ENCODE measurements at regions not wholly inside any gene's neighbourhood (a gene's known extent, or its start where the extent isn't known, plus 50 kb on each side); places are given as distances from the start of the nearest gene placed in this dataset.
"Not testable (repeated sequence)": the region's sequence is repeated elsewhere in the genome, so short reads cannot be mapped to it uniquely, and the experiment has no call there.

DNA sequence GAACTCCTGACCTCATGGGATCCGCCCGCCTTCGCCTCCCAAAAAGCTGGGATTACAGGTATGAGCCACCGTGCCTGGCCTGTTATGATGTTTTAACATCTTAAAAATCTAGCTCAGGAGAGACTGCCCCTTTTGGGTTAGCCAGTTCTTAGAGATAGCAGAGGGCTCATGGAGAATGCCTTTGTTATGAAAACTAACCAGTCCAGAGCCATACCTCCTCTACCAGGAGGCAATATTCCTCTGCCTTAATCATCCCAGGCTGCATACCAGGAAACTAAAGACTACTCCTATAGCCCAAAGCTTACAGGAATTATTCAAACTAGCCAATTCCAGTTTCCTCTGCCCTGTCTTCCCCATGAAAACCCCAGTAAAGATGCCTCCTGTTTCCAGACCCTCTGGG lies 96.0 kb upstream of the MDM1 start:
- no peak for DNase-seq

DNA sequence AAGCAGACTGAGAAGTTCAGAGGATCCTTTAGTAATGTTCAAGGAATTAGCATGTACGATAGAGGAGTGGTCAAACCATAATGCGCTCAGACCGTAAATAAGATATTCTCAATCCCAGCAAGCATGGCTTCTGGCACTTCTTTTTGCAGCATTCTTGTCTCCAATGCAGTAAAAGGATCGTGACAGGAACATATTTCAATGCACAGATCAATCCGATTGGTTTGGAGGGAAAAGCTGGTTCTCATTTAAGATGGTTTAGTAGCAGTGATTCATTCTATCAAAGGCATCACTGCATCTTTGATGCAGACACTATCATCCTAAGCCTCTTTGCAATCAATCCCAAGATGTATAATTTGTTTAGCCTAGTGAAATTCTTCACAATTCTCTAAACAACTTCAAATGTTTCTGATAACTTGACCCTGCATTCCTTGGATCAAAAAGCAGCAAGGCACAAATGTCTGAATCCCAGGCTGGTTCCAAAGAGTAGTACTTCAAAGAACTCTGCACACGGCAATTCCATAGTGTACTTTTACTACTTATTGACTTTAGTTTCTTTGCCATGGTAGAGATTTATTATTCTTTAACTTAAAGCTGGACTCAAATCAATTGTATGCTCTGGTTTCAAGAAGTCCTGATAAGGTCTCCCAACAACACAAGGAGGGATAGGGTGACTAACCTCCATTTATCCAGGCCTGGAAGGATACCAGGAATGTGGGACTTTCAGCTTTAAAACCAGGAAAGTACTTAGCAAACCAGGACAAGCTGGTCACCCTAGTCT lies 96.8 kb upstream of the MDM1 start:
- DNase-seq: no peak

DNA sequence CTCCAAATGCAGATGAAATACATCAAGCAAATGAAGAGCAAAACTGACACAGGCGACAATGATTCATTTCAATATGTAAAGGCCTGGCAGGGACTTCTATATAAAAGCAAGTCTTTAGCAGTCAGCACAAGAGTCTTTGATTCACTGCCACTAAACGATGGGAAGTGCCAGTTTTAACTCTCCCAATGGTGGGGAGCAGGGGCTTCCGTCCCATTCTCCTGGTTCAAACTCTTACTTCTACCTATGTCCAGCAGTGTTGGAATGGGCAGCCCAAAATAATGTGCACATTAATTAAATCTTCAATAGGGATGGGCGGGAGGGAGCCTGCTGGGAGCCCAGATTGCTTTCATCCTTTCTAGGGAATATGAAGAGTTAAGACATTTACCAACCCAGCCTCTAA lies 97.5 kb upstream of the MDM1 start:
- no peak for DNase-seq

DNA sequence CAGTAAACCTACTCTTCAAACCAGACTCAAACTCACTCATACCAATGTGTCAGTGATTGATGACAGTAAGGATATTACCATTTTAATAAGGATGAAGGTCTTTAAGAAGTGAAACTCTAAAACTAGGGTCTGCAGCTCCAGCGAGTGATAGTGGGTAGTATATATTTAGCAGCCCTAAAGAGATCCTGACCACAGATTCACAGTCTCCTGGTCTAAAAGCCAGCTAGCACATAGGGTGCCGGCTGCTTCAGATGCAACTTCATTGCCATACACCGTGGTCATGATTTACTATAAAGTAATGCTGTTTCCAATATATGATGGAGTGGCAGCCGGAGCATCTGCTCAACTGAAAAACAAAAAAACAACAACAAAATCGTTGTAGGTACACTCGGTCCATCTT lies 99.6 kb upstream of the MDM1 start:
- DNase-seq: no peak

DNA sequence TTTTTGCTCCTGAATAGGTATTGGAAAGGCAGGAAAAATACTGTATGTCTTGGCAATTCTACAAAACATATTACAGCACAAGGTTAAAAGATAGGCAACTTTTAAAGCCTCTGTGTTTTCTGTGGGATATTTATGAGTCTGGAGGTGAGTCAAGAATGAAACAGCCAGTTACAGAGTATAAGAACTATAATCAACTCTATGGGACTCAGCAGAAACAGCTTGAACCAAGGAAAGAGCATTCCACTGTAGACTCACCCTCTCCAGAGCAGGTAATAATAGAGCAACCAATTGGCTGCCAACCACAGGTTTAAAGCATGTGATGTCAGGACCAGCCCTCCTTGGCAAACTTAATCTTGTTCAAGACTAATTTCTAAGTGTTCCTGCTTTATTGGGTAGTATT lies 100.5 kb upstream of the MDM1 start:
- DNase-seq: no peak

DNA sequence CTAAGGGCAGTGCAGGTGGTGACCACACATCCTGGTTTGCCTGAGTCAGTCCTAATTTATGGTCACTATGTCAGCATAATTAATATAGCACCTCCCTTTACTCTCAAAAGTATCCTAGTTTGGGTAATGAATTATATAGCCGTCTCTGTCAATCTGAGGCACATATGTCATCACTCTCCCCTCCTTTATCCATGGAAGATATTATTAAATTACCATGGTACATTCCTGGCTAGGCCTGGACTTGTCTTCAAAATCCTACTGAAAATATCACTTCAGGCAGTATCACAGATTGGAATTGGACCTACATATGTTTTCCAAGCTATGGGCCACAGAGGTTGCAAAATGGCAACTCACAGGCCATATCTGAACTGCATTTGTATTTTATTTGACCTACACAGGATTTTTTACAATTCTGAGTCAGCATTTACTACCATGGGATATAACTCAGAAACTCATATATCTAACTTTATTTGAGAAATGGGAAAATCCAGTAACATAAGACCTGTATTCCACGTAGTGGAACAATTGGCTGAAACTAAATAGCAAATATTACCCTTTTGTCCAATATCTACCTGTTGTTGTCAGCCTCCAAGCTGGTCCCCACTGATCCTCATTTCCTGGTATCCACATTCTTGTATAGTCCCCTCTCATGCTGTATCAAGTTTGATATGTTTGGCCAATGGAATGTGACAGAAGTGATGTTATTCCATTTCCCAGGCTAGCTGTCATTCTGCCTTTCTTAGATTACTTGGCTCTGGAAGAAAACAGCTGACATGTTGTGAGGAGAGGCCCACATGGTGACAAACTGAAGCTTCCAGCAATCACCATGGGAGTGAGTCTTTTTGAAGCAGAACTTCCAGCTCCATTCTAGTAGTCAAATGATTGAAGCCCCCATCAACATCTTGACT lies 102.5 kb upstream of the MDM1 start:
- no peak for DNase-seq

DNA sequence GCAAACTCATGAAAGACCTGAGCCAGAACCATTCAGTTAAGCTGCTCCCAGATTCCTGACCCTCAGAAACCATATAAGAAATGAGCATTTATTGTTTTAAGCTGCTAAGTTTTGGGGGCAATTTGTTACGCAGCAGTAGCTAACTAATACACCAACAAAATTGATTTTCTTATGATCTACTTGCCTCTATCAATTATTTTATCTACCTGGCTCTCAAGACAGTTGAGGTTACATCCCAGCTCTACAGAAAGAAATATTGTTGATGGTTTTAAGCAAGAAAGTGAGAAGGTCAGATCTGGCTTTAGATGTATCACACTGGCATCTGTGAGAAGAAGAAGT lies 103.1 kb upstream of the MDM1 start:
- no peak for DNase-seq

DNA sequence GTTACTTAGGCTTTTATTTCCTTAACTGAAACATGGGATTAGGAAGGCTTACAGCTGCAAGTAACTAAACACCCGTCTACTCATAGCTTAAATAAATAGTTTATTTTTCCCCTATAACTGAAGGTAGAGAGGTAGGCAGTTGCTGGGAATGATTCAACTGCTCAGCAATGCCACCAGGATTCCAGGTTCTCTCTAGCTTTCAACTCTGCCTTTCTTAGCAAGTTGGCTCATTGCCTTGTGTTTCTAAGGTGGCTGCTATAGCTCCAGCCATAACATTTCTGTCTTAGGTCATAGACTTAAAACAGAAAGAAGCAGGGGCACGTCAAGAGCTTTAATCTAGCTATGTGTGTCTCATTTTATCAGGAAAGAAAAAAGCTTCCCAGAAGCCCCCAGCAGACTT lies 103.7 kb upstream of the MDM1 start:
- DNase-seq: no peak

DNA sequence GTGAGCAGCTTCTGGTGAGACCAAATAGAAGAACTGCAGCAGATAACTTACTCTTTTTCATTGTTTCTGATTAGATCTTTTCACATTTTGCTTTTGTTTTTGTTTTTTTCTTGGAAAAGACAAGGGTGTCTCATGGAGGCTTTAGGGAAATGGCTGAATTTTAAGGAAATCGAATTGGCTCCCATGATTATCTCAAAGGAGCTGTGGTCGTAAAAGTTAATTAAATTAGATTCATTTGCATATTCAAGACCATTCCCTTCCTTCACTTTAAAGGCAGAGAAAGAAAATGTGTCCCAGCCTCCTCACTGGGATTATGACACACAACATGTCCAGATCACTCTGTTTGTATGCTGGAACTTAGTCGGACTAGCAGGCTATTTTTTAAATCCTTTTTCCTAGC lies 106.4 kb upstream of the MDM1 start:
- DNase-seq: no peak

DNA sequence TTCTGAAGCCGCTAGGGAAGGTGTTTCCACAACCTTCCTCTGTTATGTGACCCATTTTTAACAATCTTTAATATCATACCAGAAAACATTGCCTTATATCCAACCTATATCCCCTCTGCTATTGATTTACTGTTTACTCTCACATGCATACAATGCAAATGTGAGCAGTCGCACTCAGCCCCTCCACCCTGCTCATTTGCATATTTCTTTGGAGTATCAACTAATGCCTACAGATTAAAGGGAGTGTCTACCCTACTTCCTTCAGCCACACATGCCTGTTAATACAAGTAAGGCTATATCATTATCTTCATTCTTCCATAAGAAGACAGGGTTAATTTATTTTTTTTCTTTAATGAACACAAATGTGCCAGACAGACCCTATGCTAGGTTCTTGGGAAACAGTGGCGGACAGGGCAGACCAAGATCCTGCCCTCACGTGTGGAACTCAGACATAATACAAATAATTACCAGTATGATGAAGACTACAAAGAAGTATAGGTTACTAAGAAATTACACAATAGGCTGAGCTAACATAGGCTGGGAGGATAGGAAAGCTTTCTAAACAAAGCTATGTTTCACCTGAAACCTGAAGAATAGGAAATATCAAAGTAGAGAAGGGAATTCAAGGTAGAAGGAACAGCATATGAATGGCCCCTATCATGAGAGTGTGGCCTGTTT lies 107.3 kb upstream of the MDM1 start:
- no peak for DNase-seq

DNA sequence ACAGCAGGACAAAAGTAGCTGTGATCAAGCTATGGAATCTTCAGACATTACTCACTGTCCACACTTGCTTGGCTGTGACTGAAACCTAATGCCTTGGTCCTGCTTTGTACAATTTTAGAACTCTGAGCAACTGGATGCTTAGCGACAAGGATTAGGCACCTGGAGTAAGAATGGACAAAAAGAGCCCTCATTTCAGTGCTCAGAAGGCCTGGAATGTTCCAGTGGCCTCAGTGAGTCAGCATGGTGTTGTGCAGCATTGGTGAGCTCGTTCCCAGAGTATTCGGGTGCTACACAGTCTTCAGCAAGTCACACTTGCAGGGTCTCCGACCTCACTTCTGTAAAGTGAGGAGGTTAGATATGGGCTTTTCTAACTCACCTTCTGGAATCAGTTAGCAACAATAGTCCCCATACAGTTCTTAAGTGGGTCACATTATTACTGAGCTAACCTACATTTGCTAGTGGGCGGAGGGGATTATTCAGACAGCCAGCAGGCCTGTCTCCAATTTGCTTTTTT lies 108.0 kb upstream of the MDM1 start:
- no peak for DNase-seq

DNA sequence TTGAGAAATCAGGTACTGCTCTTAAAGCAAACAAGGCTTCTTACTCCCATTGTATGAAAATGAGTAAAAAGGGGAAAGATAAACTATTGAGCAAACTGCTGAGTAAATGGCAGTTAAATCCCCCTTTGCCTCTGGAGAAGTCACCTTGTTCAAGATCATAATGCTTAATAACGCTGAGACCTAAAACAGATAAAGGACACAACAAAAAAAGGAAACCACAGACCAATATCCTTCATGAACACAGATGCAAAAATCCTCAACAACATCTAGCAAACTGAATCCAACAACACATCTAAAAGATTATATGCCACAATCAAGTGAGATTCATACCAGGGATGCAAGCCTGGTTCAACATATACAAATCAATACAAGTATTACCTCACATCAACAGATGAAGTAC lies 109.0 kb upstream of the MDM1 start:
- no peak for DNase-seq

DNA sequence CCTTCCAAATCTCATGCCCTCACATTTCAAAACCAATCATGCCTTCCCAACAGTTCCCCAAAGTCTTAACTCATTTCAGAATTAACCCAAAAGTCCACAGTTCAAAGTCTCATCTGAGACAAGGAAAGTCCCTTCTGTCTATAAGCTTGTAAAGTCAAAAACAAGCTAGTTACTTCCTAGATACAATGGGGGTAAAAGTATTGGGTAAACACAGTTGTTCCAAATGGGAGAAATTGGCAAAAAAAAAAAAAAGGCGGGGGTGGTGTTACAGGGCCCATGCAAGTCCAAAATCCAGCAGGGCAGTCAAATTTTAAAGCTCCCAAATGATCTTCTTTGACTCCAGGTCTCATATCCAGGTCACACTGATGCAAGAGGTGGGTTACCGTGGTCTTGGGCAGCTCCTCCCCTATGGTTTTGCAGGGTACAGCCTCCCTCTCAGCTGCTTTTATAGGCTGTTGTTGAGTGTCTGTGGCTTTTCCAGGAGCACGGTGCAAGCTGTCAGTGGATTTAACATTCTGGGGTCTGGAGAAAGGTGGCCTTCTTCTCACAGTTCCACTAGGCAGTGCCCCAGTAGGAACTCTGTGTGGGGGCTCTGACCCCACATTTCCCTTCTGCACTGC lies 110.3 kb upstream of the MDM1 start:
- DNase-seq: not testable (repeated sequence)

DNA sequence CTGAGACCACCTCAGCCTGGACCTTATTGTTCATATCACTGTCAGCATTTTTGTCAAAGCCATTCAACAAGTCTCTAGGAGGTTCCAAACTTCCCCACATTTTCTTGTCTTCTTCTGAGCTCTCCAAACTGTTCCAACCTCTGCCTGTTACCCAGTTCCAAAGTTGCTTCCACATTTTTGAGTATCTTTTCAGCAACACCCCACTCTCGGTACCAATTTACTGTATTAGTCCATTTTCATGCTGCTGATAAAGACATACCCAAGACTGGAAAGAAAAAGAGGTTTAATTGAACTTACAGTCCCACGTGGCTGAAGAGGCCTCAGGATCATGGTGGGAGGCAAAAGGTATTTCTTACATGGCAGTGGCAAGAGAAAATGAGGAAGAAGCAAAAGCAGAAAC lies 111.5 kb upstream of the MDM1 start:
- not testable (repeated sequence) for DNase-seq

DNA sequence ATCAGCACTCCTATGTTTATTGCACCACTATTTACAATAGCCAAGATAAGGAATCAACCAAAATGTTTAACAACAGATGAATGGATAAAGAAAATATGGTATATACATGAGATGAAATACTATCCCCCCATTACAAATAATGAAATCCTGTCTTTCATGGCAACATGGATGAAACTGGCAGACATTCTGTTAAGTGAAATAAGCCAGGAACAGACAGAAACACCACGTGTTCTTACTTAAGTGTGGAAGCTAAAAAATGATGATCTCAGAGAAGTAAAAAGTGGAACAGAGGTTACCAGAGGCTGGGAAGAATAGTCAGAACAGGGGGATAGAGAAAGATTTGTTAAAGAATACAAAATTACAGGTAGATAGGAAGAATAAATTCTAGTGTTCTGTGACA lies 113.7 kb upstream of the MDM1 start:
- DNase-seq: no peak

DNA sequence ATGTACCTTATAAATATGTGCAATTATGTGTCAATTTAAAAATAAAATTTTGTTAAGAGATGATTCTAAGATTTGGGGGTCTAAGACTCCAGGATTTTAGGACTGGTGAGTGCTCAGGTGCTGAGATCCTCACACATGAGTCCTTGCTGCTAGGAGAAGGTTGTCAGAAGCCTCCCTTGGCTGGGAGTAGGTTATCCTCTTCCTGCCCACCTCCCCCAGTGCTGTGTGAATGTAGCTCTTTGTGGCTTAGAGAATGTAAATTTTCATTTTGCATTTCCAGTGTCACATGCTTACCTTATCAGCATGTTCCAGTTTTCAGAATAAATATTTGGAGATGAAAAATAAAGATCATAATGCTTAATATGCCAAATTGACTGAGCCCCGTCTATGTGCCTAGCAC lies 114.2 kb upstream of the MDM1 start:
- no peak for DNase-seq

DNA sequence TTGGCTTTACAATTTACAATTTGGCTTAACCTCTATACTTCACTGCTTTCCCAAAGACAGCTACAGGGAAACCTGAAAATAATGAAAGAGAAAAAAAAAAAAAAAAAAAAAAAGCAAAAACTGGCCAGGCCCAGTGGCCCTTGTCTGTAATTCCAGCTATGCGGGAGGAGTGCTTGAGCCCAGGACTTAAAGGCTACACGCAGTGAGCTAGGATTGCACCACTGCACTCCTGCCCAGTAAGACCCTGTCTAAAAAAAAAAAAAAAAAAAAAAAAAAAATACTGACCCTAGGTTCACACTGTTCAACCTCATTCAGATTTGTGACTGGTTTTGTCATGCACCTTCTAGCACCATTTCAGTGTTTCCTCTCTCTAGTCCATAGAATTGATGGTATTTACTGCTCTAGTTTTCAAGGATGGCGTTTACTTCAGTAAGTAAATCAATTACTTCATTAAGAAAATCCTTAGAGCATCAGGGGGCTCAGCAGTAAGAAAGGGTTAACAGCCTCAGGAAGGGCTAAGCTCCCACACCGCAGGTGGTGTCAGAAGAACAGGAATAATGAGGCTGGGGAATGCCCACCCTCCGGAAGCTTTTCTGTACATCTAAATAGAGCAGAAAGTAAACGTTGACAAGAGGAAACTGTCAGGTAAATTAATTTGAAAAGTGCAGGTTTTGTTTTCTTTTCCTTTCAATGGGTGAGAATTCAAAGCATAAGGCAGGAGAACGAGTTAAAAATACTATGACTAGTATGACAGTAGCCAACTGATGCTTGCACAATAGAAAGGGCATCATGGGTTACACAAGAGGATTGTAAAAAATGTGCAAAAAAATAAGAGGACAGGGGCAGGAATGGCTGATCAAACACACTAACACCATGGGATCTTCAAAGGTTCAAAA lies 115.0 kb upstream of the MDM1 start:
- DNase-seq: no peak

DNA sequence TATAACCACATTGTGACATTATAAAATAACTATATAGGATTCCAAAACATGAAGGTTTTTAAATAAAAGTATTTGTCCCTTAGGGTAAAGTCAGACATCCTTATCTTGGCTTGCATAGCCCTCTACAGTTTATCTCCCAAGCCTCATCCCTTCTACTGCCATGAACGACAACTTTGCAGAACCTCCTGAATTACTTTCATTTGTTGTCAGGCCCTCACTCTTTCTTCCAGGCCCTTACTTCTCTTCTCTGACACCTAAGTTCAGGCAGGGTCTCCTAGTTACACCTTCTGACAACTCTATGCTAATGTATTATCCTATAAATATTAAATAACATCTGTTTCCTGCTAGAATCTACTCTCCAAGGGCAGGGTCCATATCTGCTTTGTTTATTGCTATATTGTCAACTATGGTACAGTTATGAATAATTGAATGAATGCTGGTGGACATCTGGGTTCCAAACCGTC lies 115.7 kb upstream of the MDM1 start:
- no peak for DNase-seq

DNA sequence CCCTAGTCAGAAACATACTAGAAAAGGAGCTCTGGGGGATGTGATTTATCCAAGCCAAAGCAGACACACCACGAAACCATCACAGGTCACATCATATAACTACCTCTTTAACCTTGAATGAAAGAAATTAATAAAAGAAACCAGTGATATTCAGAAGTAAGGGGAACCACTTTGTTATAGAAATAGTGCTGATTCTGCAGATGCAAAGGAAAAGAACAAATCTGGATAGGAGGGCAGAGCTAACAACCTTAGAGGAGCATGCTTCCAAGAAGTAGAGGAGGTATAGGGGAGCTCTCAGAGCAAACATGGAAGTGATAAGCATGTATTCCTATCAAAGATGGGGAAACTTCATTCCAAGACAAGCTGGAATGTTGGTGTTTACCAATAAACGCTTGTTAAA lies 117.0 kb upstream of the MDM1 start:
- DNase-seq: no peak

DNA sequence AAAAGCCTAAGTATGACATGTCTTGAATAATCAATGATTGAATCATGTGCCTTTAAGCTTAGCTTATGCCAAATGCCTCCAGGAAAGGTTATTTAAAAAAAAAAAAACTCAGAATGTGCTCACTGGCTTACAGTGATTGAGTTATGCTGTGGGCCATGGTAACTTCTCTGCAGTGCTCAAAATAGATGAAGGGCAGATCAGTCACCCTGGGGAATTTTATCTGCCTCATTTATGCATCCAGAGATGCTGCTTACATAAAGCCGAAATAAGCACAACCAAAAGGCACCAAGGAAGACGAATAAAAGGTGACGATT lies 118.7 kb upstream of the MDM1 start:
- DNase-seq: no peak

DNA sequence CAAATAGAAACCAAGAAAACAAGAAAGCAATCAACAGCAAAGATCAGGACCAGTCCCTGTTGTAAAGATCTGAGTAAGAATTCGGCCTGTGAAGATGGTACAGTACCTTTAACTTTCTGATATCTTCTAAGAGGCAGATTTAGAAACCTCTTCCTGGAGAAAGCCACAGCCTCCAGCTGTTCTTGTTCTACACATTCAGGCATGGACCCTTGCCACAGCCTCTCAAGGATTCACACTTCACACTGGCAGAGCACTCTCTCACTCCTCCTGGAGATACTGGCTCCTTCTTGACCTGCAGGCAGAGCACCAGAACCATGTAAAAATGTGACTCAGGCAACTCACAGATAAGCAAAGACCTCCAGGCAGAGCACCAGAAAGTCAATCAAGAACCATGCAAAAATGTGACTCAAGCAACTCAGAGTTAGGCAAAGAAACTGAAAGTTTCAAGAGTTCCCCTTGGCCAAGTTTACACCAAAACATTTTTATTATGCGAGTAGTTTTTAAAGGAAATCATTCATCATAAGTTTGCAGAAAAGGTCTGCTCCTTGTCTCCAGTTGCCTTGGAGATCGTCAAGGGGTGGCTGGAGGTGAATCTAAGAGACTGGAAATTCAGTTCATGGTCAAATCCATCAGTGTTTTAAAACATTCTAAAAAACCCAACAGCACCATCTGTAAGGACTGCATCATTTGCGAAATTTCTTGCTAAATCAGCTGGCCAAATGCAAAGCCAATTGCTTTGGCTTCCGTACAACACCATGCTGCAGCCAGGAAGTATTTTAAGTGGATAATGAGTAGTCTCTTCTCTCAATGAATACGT lies 119.3 kb upstream of the MDM1 start:
- peak; percentile 45 for DNase-seq
